HG03196 (cell line): ENCODE measurements at regions not wholly inside any gene's neighbourhood (a gene's known extent, or its start where the extent isn't known, plus 50 kb on each side); places are given as distances from the start of the nearest gene placed in this dataset.

ENCODE experiments used
- ATAC-seq: cut with Tn5 transposase; IDR thresholded peaks from one replicate; pipeline ENCODE4 v1.9.1; 2021; ENCODE audit not compliant: unreplicated experiment

GRCh38 chr5:128876569-128877382, 88.5 kb upstream of the SLC27A6 start:
- ATAC-seq: no peak

GRCh38 chr5:128877476-128877875, 87.8 kb upstream of the SLC27A6 start:
- no peak for ATAC-seq

- no peak for ATAC-seq
Observed at GRCh38 chr5:128881502-128882018, 83.7 kb upstream of the SLC27A6 start.

GRCh38 chr5:128885649-128886255, 79.5 kb upstream of the SLC27A6 start:
- ATAC-seq: no peak

- ATAC-seq: no peak
Observed at GRCh38 chr5:128895122-128895521, 70.2 kb upstream of the SLC27A6 start.

GRCh38 chr5:128896675-128897074, 68.6 kb upstream of the SLC27A6 start:
- no peak for ATAC-seq

- ATAC-seq: no peak
Observed at GRCh38 chr5:128903550-128903949, 61.7 kb upstream of the SLC27A6 start.

GRCh38 chr5:128904805-128905567, 60.3 kb upstream of the SLC27A6 start:
- ATAC-seq: no peak

GRCh38 chr5:128905568-128906110, 59.6 kb upstream of the SLC27A6 start:
- peak; percentile 87 for ATAC-seq

GRCh38 chr5:128913551-128913950, 51.7 kb upstream of the SLC27A6 start:
- no peak for ATAC-seq
